Breast epithelium (tissue), 3 donors: ENCODE measurements at regions not wholly inside any gene's neighbourhood (a gene's known extent, or its start where the extent isn't known, plus 50 kb on each side); places are given as distances from the start of the nearest gene placed in this dataset.

Experiments
- CTCF ChIP-seq, 3 donors: fragments of 450-650 bp; IDR thresholded peaks; one replicate each; pipeline ENCODE4 v1.5.1; 2016 to 2017; ENCODE audit warnings: antibody characterized with exemption in 3 of 3, mild to moderate bottlenecking in 3 of 3, moderate library complexity in 3 of 3
- POLR2A ChIP-seq: fragments of 450-650 bp; IDR thresholded peaks from one replicate; pipeline ENCODE4 v1.6.1; 2016; ENCODE audit warnings: antibody characterized with exemption, mild to moderate bottlenecking, moderate library complexity
- POLR2AphosphoS5 ChIP-seq, 3 donors: sonication (generic); formaldehyde crosslinking; IDR thresholded peaks; one replicate each; pipeline ENCODE4 v1.6.1; 2017; ENCODE audit warnings: antibody characterized with exemption in 3 of 3

- TF ChIP-seq POLR2AphosphoS5 (IDR thresholded peaks at IDR 0.05) (no peak), CTCF (IDR thresholded peaks at IDR 0.05) (no peak), POLR2A (no peak)
Measured at GRCh38 chr4:3945511-3946290, 179.5 kb downstream of the ADRA2C start.
